Endothelial cell (in vitro differentiated cells): ENCODE measurements at regions not wholly inside any gene's neighbourhood (a gene's known extent, or its start where the extent isn't known, plus 50 kb on each side); places are given as distances from the start of the nearest gene placed in this dataset.

Experiments used
- DNase-seq: peaks from one replicate; pipeline ENCODE4 v3.0.0; 2021; ENCODE audit warnings: low spot score
- H3K27ac Mint-ChIP-seq: one replicate; pipeline ENCODE4 v1.8.0; 2021; ENCODE audit warnings: mixed read lengths, inconsistent platforms; ENCODE audit not compliant: unreplicated experiment
- H3K27me3 Mint-ChIP-seq: one replicate; pipeline ENCODE4 v1.8.0; 2021; ENCODE audit warnings: mild to moderate bottlenecking, moderate library complexity, mixed read lengths, inconsistent platforms; ENCODE audit not compliant: unreplicated experiment
- H3K36me3 Mint-ChIP-seq: one replicate; pipeline ENCODE4 v1.8.0; 2021; ENCODE audit warnings: mild to moderate bottlenecking, low read depth, mixed read lengths, inconsistent platforms; ENCODE audit not compliant: unreplicated experiment
- H3K4me1 Mint-ChIP-seq: one replicate; pipeline ENCODE4 v1.8.0; 2021; ENCODE audit warnings: mild to moderate bottlenecking, mixed read lengths, inconsistent platforms; ENCODE audit not compliant: unreplicated experiment
- H3K4me3 Mint-ChIP-seq: one replicate; pipeline ENCODE4 v1.8.0; 2021; ENCODE audit warnings: mild to moderate bottlenecking, mixed read lengths, inconsistent platforms; ENCODE audit not compliant: unreplicated experiment
- H3K9me3 Mint-ChIP-seq: one replicate; pipeline ENCODE4 v1.8.0; 2021; ENCODE audit warnings: mixed read lengths, inconsistent platforms; ENCODE audit not compliant: unreplicated experiment
- TF ChIP-seq, protein P1 (sequence below): fragments of 200-600 bp; sonication (generic); IDR thresholded peaks from one replicate; pipeline ENCODE4 v1.5.0; 2021; ENCODE audit warnings: antibody characterized with exemption; ENCODE audit not compliant: unreplicated experiment

DNA sequence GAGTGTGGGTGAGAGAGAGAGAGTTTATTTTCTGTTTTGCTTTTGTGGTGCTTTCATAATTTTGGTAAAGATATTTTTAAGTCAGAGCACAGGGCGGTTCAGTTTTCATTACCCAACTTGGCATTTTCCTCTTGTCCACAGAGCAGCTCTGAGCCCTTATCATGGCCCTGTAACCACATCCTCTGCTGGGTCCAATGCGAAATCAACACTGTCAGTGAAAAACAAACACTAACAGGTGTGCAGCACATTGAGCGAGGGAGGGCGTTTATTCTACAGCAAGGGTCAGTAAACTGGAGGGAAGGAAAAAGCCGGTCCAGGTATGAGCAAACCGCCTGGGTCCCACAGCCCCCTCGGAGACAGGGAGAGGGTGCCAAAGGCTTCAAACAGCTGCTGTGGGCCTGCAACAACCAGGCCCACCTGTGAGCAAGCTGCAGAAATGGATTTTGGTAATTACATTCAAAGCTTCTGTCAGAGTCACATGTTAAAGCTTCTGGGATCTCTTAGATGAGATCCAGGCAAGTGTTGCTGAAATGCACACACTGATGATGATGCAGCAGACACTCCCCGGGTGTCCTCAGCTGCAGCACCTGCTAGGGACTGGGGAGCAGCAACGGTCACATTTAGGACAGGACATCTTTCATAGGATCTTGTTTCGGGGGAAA is 132.7 kb upstream of the DYRK2 start:
- no peak overlapping the region for H3K4me3 Mint-ChIP-seq
- H3K36me3 Mint-ChIP-seq, result no peaks in the 10 kb centered on the region
- no peak overlapping the region for H3K27ac Mint-ChIP-seq
- no peak for DNase-seq
- TF ChIP-seq, protein P1, sequence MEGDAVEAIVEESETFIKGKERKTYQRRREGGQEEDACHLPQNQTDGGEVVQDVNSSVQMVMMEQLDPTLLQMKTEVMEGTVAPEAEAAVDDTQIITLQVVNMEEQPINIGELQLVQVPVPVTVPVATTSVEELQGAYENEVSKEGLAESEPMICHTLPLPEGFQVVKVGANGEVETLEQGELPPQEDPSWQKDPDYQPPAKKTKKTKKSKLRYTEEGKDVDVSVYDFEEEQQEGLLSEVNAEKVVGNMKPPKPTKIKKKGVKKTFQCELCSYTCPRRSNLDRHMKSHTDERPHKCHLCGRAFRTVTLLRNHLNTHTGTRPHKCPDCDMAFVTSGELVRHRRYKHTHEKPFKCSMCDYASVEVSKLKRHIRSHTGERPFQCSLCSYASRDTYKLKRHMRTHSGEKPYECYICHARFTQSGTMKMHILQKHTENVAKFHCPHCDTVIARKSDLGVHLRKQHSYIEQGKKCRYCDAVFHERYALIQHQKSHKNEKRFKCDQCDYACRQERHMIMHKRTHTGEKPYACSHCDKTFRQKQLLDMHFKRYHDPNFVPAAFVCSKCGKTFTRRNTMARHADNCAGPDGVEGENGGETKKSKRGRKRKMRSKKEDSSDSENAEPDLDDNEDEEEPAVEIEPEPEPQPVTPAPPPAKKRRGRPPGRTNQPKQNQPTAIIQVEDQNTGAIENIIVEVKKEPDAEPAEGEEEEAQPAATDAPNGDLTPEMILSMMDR, result no peak
- no peaks in the 10 kb centered on the region for H3K4me1 Mint-ChIP-seq
- peaks cover 2% of the 10 kb centered on the region for H3K27me3 Mint-ChIP-seq
- no peaks in the 10 kb centered on the region for H3K9me3 Mint-ChIP-seq

DNA sequence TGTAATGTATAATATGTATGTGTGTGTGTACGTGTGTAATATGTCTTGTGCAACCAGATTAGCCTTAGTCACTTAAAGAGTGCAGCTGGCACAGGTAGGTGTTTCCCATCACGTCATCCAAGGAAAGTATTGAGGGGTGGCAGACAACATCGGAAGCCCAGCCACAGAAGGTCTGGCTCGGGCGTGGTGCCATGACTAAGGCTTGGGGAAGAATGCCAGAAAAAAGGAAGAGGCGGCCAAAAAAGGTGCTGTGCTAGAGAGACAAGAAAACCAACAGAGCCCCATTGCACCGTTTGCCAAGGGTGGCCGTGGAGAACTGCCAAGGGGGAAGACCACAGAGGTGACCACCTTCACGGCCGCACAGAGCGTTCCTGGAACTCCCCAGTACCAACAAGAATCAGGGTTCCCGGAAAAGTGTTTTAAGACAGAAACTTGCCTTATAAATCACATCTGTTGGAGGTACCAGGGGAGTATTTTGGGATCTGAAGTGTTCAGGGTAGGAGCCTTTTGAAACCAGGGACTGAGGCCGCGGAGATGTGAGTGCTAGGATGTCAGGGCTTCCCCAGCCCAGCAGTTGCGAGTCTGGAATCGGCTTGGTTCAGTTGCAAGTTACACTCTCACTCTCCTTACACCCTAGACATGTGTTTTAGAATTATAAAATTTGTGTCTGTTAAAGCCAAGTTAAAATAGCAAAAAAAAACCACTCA is 131.2 kb upstream of the DYRK2 start:
- H3K27ac Mint-ChIP-seq, result no peak overlapping the region
- no peaks in the 10 kb centered on the region for H3K36me3 Mint-ChIP-seq
- no peak for DNase-seq
- H3K4me3 Mint-ChIP-seq, result no peak overlapping the region
- peaks cover 3% of the 10 kb centered on the region for H3K27me3 Mint-ChIP-seq
- TF ChIP-seq, protein P1, result no peak
- no peaks in the 10 kb centered on the region for H3K4me1 Mint-ChIP-seq
- no peaks in the 10 kb centered on the region for H3K9me3 Mint-ChIP-seq

DNA sequence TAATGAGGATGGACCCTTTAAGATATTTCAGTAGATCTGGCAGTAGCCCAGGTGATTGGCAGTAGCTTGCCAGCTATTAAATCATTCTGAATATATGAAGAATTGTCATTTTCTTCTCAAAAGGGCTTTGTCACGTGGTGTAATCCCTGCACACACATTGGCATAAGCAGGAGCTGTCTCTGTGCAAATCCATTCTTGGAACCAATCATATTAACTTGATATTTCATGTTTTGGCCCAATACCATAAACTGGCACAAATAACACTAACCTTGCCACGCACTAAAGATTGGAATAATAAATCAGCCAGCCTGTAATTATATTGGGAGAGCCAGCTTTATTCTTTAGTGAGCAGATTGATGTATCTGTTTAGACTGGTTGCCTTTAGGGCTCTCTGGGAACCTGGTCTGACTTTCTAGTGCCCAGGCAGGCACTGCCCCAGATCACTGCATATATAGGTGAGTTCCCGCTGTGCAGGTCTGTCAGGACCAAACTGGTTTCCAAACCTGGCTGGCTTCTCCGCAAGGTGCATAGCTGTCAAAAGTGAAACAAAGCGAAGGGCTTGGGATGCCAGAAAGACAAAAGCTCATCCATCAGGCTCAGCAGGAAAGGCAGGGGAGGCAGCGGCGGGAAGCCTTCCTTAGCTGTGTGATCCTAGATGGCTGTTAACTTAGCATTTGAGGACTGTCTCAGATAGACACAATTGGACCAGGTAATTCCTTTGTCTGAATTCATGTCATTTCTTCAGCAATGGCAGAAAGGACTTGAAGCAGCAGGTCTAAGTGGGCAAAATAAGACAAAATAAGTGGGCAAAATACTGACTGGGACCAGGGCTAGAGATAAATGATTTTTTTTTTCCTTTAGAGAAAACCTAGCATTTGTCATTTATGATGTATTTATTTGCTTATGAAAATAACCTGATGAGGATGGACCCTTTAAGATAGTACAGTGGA is 128.8 kb upstream of the DYRK2 start:
- H3K4me1 Mint-ChIP-seq, result no peaks in the 10 kb centered on the region
- TF ChIP-seq, protein P1, result no peak
- H3K27ac Mint-ChIP-seq, result no peak overlapping the region
- H3K4me3 Mint-ChIP-seq, result no peak overlapping the region
- H3K36me3 Mint-ChIP-seq, result no peaks in the 10 kb centered on the region
- DNase-seq, result no peak
- peaks cover 3% of the 10 kb centered on the region for H3K27me3 Mint-ChIP-seq
- H3K9me3 Mint-ChIP-seq, result no peaks in the 10 kb centered on the region

DNA sequence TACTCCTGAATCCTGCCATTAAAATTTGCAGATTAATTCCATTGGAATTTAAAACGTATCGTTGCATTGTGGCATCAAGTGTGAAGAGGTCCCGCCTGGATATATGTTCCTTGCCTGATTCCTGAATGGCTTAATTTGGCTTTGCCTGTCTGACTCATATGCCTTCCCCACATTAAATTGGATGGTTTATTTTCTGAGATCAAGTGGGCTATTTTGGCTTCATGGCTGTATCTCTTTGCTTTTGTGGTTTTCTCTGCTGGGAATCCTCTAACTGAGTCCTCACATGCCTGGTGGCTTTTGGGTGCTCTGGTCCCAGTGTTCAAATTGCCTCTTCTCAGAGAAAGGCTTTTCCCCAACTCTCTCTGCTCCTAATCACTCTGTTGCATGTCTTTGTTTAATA is 127.9 kb upstream of the DYRK2 start:
- TF ChIP-seq, protein P1, result no peak
- peaks cover 2% of the 10 kb centered on the region for H3K4me1 Mint-ChIP-seq
- peaks cover 5% of the 10 kb centered on the region for H3K27me3 Mint-ChIP-seq
- no peak overlapping the region for H3K4me3 Mint-ChIP-seq
- no peaks in the 10 kb centered on the region for H3K9me3 Mint-ChIP-seq
- DNase-seq, result no peak
- no peaks in the 10 kb centered on the region for H3K36me3 Mint-ChIP-seq
- no peak overlapping the region for H3K27ac Mint-ChIP-seq
